ENCODE measurements at regions not wholly inside any gene's neighbourhood (a gene's known extent, or its start where the extent isn't known, plus 50 kb on each side); places are given as distances from the start of the nearest gene placed in this dataset.

- DNase-seq = no peak
These were observed 555.3 kb downstream of the MIAT start for GRCh38 chr22:27212617-27213177.

DNA sequence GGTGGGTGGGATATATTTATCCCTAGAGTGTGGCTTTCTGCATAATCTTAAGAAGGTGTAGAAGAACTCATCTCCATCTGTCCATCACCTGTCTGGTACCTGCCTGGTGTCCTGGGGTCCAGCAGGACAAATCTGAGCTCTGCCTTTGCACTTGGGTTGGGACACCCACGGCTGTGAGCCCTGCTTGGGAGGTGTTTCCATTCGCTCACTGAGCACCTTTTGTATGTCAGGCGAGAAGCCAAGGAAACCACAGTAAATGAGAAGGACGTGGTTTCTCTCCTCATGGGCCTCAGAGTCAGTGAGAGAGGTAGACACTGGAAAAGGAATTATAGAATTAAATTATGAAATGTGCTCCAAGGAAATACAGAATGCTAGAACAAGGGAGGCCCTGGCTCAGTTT lies 555.9 kb downstream of the MIAT start:
- no peak for DNase-seq

- no peak for DNase-seq
These were observed 556.6 kb downstream of the MIAT start for GRCh38 chr22:27213766-27214581.

- DNase-seq = no peak
These were observed 557.3 kb downstream of the MIAT start for GRCh38 chr22:27214691-27215090.

- DNase-seq = no peak
These were observed 558.5 kb downstream of the MIAT start for GRCh38 chr22:27215871-27216270.

- DNase-seq = no peak
These were observed 559.1 kb downstream of the MIAT start for GRCh38 chr22:27216444-27216843.

DNA sequence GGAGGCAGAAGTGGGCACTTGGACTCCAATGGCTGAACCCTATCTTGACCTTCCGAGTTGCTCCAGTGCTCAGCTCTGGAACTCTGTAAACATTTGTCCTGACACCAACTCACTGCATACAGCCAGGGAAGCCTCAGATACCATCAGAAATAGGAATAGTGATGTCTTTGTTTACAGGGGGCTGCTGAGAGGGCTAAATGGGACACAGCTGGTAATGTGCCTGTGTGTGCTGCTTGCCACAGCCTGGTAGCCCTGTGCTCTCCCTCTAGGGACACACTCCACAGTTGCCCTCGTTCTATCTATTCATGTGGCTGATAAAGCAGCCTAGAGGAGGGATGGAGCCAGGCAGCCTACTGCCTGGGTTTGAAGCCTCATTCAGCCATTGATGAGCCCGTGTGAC lies 559.8 kb downstream of the MIAT start:
- DNase-seq = no peak

DNA sequence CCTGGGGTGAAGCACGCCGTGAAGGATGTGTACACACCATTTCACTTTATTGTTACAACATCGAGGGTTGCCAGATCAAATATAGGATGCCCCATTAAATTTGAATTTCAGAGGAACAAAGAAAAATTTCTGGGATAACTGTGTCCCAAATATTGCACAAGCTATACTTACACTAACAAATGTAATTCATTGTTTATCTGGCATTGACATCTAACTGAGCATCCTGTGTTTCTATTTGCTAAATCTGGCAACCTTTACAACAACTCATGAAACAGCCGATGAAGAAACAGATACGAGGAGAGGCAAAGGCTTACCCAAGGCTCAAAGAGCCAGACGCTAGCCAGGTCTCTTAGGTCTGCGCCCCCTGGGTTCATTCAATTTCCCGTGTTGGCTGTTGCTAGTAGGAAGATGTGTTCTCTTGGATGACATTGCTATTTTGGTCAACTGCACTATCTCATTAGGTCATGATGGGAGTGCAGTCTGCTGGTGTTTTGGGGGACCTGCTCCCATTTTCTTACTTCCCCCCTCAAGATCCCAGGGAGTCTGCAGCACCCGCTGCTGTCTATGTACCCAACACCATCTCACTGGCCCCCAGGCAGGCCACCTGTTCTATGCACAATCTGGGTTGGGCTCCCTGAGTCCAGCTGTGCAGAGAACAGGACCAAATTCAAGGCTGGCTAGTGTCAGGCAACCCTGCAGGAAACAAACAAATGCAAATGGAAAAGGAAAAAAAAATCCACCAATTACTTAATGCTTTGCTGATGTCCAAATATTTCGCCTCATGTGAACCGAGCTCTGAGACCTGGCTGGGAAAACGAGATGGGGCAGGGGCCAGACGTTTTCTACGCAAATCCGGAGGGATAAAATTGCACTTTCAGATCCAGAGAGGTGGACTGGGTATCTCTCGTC lies 560.9 kb downstream of the MIAT start:
- no peak for DNase-seq

DNA sequence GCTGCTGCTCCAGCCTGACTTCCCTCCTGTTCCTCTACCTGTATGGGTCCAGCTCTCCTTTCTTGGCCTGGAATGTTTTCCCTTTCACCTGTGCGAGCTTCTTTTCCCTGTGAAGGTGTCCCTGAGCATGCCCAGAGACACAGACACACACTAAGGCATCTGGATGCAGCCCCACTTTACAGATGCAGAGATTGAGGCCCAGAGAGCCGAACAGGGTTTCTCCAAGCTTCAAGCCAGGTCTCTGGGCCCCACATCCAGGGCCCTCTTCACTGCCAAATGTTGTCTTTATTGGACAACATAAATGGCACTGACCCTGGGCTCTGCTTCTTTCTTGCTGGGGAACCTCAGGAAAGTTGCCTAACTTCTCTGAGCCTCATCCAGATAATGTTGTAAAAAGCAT lies 561.6 kb downstream of the MIAT start:
- no peak for DNase-seq

- no peak for DNase-seq
These were observed 563.0 kb downstream of the MIAT start for GRCh38 chr22:27220339-27220738.

DNA sequence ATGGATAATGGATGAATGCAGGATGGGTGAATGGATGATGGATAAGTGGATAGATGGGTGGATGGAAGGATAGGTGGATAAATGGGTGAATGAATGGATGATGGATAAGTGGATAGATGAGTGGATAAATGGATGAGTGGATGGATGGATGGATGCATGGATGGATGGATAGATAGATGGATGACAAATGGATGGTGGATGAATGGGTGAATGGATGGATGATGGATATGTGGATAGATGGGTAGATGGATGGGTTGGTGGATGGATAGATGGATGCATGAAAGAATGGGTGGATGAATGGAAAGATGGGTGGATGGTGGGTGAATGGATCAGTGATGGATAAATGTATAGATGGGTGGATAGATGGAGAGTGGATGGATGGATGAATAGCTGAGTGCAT lies 564.8 kb downstream of the MIAT start:
- no peak for DNase-seq

DNA sequence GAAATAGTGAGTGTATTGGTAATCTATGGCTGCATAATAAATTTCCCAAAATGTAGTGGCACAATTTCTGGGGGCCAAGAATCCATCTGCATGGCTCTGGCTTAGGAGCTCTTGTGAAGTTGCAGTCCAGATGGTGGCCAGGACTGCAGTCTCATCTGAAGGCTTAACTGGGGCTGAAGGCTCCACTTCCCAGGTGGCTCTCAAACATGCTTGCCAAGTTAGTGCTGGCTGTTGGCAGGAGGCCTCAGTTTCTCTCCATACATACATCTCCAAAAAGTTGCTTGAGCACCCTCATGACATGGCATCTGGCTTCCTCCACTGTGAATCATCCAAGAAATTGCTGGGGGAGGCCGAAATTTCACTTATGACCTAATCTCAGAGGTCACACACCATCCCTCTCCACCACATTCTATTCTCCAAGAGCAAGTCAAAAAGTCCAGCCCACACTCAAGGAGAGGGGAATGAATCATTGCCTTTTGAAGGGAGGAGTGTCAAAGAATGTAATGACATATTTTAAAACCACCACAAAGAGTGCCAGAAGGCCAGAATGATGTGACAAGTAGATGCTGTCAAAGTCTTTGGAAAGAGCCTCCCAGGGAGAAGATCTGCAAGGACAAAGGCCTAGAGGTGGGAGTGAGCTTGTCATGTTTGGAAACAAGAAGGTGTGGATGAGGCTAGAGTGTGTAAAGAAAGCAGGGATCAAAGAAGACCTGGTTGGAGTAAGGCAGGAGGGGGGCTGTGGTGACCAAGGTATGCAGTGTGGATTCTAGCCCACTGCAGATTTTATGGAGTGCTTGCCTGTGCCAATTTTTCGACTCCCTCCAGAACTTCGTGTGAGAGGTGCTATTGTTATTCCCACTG lies 566.2 kb downstream of the MIAT start:
- no peak for DNase-seq

DNA sequence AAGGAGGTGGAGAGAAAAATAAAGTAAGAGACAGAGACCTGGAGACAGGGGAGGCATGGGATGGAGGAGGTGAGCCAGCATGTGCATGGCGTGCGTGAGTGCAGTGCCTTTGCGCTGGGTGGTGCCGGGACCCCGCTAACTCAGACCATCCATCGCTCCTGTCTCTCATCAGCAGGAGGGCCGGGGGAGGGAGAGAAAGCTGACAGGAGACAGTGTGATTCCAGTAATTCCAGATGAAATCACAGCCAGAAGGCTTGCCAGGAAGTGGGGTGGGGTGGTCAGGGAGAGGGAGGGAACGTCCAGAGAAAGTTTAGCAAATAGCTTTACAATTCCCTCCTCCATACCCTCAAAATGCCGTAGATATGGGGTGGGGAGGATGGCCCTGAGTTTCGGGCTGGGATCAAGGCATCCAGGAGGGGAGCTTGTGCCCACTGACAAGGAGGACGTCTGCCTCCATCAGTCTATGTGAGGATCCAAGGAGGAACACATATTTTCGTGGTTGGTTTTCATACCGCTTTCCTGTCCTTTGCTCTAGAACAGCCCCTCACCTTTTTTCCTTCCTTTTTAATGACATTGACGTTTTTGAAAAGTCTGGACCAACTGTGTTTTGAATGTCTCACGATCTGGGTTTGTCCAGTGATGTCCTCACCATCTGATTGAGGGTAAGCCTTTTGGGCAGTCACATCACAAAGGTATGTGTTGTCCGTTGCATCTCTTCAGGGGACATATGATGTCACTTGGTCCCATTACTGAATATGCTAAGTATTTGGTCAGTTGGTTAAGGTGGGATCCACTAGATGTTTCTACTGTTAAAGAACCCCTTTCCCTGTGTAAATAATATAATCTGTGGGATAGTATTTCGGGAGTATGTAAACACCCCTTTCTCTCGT lies 567.3 kb downstream of the MIAT start:
- DNase-seq = no peak

DNA sequence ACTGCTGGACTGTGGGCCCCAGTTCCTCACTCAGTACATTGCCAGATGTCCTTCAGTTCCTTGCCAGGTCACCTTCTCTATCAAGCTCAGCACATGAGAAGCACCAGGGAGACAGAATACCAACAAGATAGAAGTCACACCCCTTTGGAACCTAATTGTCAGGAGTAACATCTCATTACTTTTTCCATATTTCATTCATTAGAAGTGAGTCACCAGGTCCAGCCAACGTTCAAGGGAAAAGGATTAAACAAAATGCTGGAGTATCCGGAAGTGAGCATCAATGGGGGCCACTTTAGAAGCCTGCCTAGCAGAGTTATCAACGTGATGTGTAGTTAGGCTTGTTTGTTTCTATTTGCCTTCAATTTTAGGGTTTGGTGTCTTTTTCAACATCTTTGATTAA lies 569.3 kb downstream of the MIAT start:
- no peak for DNase-seq

DNA sequence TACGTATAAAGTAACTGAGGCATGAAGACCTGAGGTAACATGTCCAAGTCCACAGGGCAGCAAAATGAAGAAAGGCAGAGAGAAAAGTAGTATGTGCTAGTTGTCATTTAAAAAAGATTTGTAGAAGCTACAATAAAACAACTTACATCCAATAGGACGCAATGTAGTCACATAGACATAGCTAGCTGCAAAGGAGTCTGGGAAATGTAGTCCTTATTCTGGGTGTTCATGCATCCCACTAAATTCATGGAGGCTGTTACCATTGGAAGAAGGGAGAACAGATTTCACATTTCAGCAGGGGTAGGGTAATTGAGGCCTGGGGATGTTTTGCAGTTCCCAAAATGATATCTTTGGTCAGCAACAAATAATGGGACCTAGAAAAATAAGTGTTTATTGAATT lies 571.4 kb downstream of the MIAT start:
- no peak for DNase-seq

- no peak for DNase-seq
These were observed 571.4 kb downstream of the MN1 start for GRCh38 chr22:27230189-27230588.

DNA sequence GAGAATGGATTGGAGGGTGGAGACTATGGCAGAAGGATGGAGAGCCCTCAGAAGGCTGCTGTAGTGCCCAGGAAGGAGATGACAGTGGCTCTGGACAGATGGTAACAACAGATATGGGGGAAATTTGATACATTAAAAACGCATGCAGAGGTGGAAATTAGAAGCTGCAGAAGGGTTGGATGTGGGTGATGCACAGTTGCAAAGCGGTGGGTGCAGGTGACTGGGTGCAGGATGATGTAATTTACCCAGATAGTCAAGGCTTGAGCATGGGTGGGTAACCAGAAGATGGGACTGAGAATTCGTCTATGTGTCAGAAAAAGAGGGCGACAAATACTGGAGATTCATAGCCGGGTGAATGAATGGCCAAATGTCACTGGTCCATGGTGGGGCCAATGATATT lies 570.3 kb downstream of the MN1 start:
- no peak for DNase-seq

GRCh38 chr22:27232077-27232476 lies 569.5 kb downstream of the MN1 start:
- no peak for DNase-seq

- no peak for DNase-seq
These were observed 564.3 kb downstream of the MN1 start for GRCh38 chr22:27237080-27237741.

DNA sequence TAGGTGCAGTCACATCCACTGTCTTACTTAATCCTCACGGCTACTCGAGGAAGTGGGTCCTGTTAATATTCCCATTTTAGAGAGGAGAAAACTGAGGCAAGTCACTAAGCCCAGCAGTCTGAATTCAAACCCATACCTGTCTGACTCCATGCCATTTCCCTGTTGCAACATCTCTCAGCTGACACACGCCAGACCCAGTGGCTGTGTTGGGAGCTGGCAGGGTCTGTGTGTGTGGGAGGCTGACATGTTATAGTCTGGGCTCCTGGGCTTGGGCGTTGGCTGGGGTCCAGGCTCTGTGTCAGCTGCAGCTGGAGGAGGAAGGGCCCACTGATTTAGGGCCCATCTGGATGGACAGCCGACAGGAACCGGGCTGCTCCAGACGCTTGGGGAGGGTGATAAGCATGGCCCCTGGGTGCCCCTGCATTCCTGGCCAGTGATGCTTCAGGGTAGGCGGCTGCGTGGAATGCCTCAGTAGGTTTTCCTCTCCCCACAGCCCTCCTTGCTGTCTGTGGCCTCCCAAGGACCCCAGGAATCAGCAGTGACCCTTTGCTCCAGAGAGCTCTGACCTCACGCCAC lies 562.5 kb downstream of the MN1 start:
- no peak for DNase-seq

DNA sequence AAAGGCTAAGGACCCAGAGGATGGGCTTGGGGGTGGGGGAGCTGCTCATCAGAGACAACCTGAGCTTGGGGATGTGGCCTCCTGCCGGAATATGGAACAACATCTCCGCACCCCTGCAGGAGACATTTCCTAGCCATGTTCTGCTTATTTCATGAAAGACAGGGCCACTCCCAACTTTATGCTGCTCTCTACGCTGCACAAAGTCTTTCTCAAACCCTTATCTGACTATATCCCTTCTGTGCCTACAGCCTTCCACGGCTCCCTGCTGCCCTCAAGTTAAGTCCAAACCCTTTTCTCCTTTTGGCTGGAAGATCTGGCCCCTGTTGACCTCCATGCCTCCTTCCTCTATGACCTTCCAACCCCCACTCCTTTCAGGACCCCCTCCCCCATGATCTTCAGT lies 562.0 kb downstream of the MN1 start:
- no peak for DNase-seq
